ENCODE measurements at regions not wholly inside any gene's neighbourhood (a gene's known extent, or its start where the extent isn't known, plus 50 kb on each side); places are given as distances from the start of the nearest gene placed in this dataset.

DNA sequence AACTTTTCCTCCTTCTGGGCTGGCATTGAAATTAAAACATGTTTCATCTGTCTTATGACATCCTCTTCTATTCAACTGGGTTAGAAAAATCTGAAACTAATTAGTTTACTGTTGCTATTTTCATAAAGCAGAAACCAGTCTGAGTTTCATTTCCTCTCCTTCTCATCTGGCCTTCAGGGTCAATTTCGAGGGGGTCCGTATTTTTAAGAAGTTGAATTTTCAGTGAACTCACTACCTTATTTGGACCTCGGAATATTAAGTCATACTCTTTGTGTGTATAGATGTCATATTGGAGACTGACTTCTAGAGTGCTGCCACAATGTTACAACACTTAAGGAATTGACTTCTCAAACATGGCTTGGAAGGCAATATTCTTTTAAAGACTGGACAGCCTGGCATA is 485.9 kb downstream of the SQOR start:
- DNase-seq: no peak

DNA sequence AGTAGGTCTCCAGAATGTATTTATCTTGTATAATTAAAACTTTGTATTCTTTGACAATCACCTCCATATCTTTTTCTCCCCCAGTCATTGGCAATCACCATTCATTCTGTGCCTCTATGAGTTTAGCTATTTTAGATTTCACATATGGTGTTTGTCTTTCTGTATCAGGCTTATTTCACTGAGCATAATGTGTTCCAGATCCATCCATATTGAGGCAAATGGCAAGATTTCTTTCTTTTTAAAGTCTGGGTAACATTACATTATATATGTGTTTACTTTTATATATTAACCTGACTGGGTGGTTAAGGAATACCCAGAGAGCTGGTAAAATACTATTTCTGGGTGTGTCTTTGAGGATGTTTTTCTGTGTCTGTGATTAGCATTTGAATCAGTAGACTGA is 486.6 kb downstream of the SQOR start:
- no peak for DNase-seq

DNA sequence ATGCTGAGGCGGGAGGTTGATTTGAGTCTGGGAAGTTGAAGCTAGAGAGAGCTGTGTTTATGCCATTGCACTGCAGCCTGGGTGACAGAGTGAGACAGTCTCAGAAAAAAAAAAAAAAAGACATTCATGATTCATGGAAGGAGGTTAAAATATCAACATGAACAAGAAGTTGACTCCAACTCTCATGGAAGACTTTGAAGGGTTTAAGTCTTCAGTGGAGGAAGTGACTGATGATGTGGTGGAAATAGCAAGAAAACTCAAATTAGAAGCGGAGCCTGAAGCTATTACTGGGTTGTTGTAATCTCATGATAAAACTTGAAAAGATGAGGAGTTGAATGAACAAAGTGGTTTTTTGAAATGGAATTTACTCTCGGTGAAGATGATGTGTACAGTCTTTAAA is 491.8 kb downstream of the SQOR start:
- DNase-seq: no peak

DNA sequence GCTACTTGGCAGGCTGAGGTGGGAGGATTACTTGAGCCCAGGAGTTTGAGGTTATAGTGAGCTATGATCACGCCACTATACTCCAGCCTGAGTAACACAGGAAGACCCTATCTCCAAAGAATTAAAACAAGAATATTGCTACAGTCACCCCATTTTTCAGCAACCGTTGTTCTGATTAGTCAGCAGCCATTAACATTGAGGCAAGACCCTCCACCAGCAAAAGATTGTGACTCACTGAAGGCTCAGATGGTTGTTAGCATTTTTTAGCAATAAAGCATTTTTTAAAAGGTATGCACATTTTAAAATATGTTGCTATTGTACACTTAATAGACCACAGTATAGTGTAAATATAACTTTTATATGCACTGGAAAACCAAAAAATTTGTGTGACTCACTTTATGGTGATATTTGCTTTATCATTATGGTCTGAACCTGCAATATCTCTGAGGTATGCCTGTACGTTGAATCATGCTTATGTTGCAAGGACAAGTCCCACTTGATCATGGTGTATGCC is 492.6 kb downstream of the SQOR start:
- DNase-seq: no peak

DNA sequence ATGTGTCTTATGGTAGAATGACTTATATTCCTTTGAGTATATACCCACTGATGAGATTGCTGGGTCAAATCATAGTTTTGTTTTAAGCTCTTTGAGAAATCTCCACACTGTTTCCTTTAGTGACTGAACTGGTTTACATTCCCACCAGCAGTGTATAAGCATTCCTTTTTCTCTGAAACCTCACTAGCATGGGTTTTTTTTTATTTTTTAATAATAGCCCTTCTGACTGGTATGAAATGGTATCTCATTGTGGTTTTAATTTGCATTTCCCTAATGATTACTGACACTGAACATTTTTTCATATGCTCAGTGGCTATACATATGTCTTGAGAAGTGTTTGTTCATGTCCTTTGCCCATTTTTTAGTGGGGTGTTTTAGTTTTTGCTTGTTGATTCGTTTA is 494.3 kb downstream of the SQOR start:
- no peak for DNase-seq

DNA sequence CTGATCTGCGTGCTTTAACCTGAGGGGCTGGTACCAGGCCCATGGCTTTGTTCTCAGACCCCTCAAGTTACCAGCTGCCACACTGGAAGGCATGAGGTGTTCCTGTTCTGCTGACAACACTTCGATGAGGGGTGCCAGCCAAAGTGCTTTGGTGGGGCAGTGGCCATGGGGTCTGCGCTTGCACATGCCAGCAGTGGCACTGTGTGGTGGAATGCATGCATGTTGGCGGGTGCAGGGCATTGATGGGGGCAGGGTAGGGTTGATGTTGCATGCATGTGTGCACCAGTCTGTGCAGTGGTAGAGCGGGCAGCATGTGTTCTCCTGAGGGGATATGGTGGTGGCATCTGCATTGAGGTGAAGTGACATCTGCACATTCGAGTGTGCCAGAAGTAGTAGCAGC is 497.0 kb downstream of the SQOR start:
- no peak for DNase-seq

DNA sequence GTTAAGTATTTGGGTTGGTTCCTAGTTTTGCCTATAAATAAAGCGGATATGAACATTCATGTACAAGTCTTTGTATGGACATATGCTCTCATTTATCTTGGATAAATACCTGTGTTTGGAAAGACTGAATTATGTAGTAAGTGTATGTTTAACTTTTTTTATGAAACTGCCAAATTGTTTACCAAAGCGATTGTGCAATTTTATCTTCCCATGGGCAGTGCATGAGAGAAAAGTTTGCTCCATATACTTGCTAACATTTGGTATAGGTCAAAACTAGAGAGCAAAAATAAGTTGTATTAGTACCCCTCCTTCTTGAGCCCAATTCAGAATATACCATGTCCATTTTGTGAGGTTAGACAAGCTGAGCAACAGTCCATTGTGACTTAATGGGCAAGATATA is 502.6 kb downstream of the SQOR start:
- DNase-seq: no peak

DNA sequence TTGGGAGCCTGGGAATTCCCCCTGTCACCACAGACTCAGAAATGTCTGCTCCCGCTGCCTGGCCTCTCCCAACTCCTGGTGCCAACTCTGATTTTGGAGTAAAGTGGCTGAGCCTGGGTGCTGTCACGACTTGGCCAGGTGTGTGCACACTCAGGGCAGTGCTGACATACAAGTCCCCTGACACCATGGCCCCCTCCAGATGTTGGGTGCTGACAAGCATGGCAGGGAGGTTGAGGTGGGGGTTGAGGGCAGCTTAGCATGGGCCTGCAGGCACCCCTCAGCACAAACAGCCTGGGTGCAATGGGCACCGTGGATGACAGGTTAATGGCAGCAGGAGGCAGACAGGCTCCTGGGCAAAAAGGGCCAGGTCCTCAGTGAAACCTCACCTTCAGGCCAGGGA is 511.2 kb downstream of the SQOR start:
- no peak for DNase-seq

DNA sequence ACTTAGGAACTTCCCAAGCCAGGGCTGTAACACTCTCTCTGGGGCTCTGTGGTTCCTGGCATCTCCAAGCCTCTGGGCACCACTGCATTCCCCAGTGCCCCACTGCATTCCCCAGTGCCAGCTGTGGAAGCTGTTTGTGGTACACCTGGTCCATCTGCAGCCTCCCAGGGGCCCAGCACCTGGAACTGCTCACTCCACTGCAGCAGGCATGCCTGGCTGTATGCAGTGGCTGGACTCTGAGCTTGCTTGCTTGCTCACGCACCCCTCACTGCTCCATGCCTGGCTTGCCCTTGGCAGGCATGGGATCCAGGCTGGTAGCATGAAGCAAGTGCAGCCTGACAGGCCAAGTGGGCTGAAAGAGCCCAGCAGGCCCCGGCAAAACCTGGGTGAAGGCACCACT is 512.1 kb downstream of the SQOR start:
- no peak for DNase-seq

DNA sequence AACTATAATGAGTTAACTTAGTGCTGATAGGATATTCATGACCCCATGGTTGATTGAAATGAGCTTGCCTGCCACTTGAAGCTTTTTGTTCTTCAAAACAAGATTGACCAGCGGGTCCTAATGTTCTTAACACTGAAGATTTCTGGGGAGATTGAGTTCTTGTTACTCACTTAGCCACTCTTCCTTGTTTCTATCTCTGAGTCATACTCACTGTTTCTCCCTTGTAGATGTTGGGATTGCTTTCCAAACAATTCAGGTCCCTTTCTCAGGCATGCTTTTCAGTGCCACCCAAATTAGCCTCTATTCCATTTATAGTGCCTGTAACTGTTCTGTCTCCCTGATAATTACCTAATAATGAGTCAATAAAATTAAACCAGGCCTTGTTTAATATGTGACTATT is 517.0 kb downstream of the SQOR start:
- DNase-seq: no peak

DNA sequence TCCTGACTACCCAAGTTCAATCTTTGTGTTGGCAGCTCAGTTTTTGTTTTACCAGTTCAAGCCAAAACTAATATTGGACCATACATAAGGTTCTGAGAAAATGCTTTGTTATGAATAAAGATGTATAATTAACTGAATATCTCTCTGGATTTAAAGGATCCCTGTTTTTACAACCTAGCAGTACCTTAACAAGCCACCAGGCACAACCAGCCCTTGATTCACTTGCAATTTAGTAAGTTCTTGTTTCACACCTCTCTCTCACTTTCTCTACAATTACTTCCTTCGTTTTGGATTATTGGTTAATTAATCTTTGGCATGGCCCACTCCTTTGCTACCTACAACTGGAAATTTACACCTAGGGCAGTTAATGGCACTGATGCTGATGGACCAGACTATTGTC is 531.9 kb downstream of the SQOR start:
- DNase-seq: no peak

DNA sequence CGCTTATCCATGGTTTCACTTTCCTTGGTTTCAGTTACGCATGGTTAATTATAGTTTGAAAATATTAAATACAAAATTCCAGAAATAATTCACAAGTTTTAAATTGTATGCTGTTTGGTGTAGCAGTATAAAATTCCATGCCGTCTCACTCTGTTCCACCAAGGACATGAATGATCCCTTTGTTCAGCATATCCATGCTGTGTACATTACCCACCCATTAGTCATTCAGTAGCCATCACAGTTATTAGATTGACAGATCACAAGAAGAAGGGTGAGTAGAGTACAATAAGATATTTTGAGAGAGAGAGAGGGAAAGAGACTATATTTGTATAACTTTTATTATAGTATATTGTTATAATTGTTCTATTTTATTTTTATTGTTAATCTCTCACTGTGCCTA is 535.5 kb downstream of the SQOR start:
- DNase-seq: no peak

DNA sequence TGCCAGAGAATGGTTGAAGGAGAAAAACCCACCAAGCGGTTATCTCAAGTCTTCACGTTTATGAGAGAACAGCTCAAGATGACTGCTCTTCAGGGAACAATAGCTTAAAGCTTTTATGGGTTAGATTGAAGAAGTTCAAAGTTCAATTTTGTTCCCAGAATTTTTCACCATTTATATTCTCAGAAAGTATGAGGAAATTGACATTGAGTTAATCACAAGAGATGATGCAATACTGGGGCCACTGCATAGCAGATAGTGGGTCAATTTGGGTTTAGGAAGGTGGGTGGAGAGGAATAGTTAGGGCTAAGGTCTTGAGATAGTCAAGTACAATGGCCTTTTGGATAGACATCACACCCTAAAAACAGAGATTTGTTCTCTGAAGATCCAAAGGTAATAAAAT is 539.3 kb downstream of the SQOR start:
- no peak for DNase-seq

DNA sequence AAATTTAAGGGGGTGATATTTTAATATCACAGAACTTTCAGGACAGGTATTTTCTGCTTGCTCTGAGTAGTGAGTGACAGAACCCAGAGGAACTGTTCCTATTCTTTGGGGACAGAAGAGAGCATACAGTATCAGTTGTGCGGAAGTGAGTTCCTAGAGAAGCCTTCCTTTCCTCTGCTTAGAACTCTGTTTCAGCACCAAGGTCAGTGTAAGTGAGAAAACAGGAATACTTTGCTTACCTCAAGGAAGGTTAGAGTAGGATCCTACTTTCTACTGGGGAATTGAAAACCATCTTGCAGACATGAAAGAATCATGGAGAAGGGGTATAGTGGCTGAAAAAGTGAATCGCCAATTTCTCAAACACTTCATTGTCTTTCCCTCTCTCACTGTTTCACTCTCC is 542.4 kb downstream of the SQOR start:
- DNase-seq: no peak

DNA sequence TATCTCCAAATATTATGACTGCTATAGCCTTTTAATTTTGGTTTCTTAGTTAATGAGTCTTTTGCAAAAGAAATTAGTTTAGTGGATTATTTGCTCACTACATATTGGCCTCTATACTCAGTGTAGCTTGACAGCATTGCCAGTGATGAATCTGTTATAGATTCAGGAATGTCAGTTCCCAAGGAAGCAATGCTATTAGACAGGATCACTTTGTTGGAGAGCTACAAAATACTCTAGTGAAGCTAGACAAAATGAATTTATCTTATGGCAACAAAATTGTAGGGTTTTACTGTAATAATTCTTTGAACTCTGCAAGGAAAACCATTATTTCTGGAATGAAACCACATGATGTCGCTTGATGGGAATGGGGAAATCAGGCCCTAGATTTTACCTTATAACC is 543.3 kb downstream of the SQOR start:
- no peak for DNase-seq

DNA sequence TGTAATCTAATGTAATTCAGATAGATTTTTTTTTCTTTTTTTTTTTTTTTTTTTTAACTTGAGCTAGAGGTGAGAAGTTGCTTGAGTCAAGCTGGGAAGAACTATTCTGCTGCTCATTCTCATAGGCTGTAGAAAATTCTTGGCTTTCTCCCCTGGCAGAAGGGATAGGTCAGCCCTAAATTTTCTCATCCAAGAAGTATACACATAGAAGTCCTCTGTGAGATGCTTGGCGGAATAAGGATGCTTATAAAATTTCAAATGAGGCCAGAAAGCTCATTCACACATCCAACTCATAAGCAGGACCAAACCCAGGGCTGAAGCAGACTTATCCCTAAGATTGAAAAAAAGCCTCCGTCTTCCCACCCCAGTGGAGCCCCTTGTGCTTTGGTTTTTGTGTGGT is 572.5 kb downstream of the SQOR start:
- DNase-seq: no peak

DNA sequence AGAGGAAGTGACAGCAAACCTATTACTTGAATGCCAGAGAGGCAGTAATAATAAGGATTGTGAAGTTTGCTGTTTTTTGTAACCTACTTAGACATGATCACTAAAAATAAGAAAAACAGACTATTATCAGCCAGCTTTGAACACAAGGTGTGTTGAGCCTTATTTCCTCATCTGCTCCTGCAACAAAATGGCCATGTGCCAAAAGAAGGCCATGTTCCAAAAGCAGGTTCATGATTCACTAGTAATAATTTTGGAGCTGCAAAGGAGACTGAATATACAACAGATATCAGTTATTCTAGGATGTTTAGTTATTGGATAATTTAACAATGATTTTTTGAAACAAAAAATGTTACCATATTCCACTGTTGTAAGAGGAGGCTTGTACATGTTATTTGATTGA is 578.7 kb downstream of the SQOR start:
- DNase-seq: no peak

DNA sequence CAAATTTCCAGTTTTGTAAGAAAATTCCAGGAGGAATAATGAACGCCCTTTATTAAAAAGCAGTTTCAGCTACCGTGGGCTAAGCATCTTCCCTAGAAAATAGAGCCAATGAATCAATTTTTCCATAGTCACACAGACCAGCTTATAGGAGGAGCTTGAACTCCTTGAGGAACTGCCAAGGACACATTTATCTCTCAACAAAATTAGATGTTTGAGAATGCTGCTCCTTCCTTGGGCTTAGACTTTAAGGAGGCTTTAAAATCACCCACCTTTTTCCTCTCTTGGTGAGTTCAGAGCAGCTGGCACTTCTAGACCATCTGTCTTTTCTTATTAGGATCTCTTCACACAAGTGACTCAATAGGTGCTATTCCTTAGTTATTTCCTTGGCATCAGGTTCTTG is 588.0 kb downstream of the SQOR start:
- DNase-seq: no peak

DNA sequence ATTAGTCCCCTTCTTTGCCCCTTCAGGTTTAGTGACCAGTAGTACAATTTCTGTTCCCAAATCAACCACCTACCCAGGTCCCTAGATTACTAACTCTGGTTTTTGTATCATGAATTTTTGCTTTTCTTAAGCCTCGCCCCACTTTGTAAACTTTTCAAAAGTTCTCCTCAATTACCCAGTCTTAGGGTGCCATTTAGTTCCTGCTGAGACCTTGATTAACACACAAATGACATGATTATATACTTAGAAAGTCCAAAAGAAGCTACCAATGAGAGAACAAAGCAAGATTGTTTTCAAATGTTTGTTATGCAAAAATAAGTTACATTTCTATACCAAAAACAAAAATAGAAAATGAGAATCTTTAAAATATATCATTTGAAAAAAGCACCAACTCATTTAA is 594.4 kb downstream of the SQOR start:
- no peak for DNase-seq

DNA sequence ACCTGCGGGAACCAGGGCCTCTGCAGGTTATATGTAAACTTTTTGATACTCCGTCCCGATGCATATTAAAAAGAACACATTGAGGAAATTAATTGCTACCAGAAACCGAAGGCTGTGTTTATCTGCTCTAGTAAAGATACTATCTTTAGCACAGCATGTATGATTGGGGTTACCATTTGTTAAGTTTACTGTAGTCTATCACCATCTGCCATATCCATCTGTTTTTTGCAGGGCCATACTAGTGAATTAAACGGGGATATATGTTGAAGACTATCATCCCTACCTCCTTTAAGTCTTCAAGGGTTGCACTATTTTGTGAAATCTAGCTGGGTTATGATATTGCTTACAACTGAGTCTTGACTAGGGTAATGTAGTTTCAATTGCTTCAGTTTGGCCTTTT is 597.0 kb downstream of the SQOR start:
- no peak for DNase-seq

DNA sequence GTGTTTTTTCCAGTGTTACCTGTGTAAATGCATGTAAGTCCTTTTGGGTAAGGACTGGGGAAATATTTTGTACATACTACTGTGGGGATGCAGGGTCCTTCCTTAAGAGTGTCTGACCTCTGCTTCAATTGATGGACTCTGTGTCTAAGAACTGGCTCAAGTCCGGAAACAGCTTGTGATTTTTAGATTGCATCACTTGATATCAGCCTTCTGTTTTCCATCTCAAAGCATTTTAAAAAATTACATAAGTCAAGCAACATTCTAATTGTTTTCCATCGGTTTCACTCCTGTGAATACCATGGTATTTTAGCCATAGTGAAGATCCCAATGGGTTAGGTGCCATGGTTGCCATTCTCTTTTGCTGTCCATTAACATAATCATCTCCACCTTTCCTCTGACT is 597.6 kb downstream of the SQOR start:
- DNase-seq: no peak

DNA sequence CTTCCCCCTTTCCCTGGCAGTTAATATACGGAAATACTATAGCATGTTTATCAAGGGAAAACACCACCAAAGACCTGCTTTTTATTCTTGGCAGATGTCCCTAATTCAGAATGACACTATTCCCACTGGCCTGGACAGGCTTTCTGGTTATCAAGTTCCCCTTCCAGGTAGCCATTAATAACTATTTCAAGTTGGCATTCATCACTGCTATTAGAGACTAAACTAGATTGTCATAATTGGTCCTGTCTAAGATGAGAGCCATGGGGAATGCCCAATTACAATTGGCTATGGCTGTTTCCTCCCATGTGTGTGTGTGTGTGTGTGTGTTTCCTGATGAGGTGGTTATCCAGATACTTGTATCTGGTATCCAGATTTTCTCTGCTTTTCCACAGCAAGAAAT is 608.1 kb downstream of the SQOR start:
- no peak for DNase-seq

DNA sequence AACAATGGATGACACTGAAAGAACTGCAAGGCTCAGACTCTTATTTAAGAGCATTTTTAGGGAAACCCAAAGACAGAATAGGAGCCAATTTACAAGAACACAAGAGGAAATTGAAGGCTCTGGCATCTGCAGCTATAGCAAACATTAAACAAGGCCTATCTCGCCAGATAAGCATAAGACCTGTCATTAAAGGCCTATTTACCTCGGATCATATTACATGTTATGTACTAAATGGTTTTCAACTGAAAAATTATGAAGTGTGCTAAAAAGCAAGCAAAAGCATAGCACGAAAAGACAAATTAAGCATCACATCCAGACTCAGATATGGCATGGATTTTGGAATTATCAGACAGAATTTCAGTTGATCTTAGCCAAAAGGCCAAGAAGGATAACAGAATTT is 617.1 kb downstream of the SQOR start:
- DNase-seq: no peak

DNA sequence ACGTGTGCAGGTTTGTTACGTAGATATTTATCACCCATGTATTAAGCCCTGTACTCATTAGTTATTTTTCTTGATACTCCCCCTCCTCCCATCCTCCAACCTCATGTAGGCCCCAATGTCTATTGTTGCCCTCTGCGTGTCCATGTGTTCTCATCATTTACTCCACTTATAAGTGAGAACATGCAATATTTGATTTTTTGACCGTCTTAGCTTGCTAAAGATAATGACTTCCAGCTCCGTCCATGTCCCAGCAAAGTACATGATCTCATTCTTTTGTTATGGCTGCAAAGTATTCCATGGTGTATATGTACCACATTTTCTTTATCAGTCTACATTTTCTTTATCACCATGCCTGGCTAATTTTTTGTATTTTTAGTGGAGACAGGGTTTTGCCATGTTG is 623.2 kb downstream of the SQOR start:
- DNase-seq: no peak

DNA sequence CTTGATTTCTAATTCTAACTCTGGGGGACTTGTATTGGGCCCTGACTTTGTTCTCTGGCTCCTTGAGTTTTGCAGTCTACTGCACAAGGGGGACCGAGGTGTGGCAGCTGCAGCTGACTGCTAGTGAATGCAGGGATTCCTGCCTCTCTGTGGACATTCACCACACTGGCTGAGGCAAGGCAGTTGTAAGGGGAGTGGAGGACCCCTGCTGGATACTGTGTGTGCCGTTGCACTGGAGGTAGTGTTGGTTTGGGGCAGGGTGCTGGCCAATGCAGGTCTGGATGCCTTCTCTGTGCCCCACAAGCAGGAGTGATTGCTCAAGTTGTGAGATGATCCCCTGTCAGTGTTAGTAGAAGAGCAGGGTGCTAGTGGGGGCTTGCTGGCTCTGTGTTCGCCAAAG is 626.1 kb downstream of the SQOR start:
- DNase-seq: no peak

DNA sequence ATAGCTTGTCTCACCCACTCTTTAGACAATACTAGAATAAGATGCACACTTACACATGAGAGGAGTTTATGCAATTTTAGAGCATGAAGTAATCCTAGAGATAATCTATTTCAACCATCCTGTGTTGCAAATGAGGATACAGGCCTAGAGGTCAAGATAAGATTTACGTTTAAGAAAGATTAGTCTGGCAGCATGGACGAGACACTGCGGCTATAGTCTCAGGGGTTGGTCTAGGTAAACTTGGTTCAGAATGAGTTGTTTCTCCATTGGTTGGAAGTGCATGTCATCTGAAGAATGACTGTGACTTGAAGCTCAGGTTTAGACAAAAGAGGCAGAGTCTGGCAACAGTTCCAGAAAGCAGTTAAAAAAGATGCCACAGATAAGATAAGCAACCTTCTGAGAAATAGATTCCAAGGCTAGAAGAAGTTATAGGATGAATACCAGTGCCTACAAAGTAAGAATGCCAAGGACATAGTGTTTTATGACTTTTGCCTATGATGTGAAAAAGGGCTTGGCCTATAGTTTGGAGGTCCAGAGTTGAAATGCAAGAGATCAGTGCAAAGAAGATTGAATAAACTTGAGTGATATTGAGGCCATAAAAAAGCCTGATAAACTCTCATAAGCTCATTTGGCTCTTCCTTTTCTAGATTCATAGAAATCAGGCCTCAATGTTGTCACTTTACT is 631.0 kb downstream of the SQOR start:
- DNase-seq: no peak
